ACC112 (cell line): ENCODE measurements at regions not wholly inside any gene's neighbourhood (a gene's known extent, or its start where the extent isn't known, plus 50 kb on each side); places are given as distances from the start of the nearest gene placed in this dataset.
A peak's percentile ranks its signal among the peaks of the same experiment; 100 is the strongest.

ENCODE experiments used
- H2AFZ ChIP-seq: fragments of 200-600 bp; sonication (generic); one replicate; pipeline ENCODE4 v1.6.0; 2017; ENCODE audit warnings: antibody characterized with exemption, low read length; ENCODE audit not compliant: unreplicated experiment
- H3K27ac ChIP-seq: fragments of 200-600 bp; sonication (generic); 2 replicates; pipeline ENCODE4 v1.5.1; 2014; ENCODE audit warnings: low read depth, mild to moderate bottlenecking, antibody characterized with exemption, low read length, moderate library complexity
- H3K27me3 ChIP-seq: fragments of 200-600 bp; sonication (generic); 2 replicates; pipeline ENCODE4 v1.6.1; 2014; ENCODE audit warnings: mild to moderate bottlenecking, antibody characterized with exemption, low read length, moderate library complexity, mixed read lengths; ENCODE audit not compliant: insufficient read depth
- H3K36me3 ChIP-seq: fragments of 200-600 bp; sonication (generic); 2 replicates; pipeline ENCODE4 v1.6.1; 2016; ENCODE audit warnings: mild to moderate bottlenecking, antibody characterized with exemption, low read length, moderate library complexity, mixed read lengths; ENCODE audit not compliant: insufficient read depth
- H3K4me1 ChIP-seq: fragments of 200-600 bp; sonication (generic); one replicate; pipeline ENCODE4 v1.6.1; 2016; ENCODE audit warnings: low read length, mixed read lengths; ENCODE audit not compliant: insufficient read depth, unreplicated experiment, control insufficient read depth
- H3K4me3 ChIP-seq: fragments of 200-600 bp; sonication (generic); 2 replicates; pipeline ENCODE4 v1.5.1; 2014; ENCODE audit warnings: mild to moderate bottlenecking, low read depth, low read length
- H3K79me2 ChIP-seq: fragments of 200-600 bp; sonication (generic); one replicate; pipeline ENCODE4 v1.6.0; 2016; ENCODE audit warnings: low read length; ENCODE audit not compliant: control insufficient read depth, unreplicated experiment, insufficient read depth

GRCh38 chr3:106582151-106582550 lies 713.3 kb upstream of the CBLB start:
- Histone ChIP-seq H3K27me3 (no peaks in the 10 kb centered on the region), H3K36me3 (no peaks in the 10 kb centered on the region), H2AFZ (no peak overlapping the region), H3K4me3 (no peak overlapping the region), H3K27ac (no peak overlapping the region), H3K79me2 (no peaks in the 10 kb centered on the region), H3K4me1 (peaks cover 12% of the 10 kb centered on the region)

- no peaks in the 10 kb centered on the region for H3K4me1 ChIP-seq
- H3K79me2 ChIP-seq = no peaks in the 10 kb centered on the region
- no peak overlapping the region for H3K4me3 ChIP-seq
- no peaks in the 10 kb centered on the region for H3K36me3 ChIP-seq
- H3K27ac ChIP-seq = no peak overlapping the region
- no peak overlapping the region for H2AFZ ChIP-seq
- H3K27me3 ChIP-seq = no peaks in the 10 kb centered on the region
These were observed 718.7 kb upstream of the CBLB start for GRCh38 chr3:106587551-106587950.

- Histone ChIP-seq H3K27ac (no peak overlapping the region), H3K4me1 (no peaks in the 10 kb centered on the region)
These were observed 719.9 kb upstream of the CBLB start for GRCh38 chr3:106588739-106589138.

GRCh38 chr3:106589311-106589942 lies 720.6 kb upstream of the CBLB start:
- Histone ChIP-seq H3K27me3 (no peaks in the 10 kb centered on the region), H3K27ac (no peak overlapping the region), H3K4me1 (no peaks in the 10 kb centered on the region), H3K36me3 (no peaks in the 10 kb centered on the region), H3K79me2 (no peaks in the 10 kb centered on the region), H3K4me3 (no peak overlapping the region), H2AFZ (no peak overlapping the region)

More at GRCh38 chr3:106588739-106589138, 719.9 kb upstream of the CBLB start:
- Histone ChIP-seq H3K4me3 (no peak overlapping the region), H2AFZ (no peak overlapping the region), H3K79me2 (no peaks in the 10 kb centered on the region), H3K27me3 (no peaks in the 10 kb centered on the region), H3K36me3 (no peaks in the 10 kb centered on the region)

GRCh38 chr3:106590216-106590615 lies 721.4 kb upstream of the CBLB start:
- H3K4me1 ChIP-seq = no peaks in the 10 kb centered on the region
- H3K27ac ChIP-seq = no peak overlapping the region
- H2AFZ ChIP-seq = no peak overlapping the region
- no peaks in the 10 kb centered on the region for H3K27me3 ChIP-seq
- no peak overlapping the region for H3K4me3 ChIP-seq
- no peaks in the 10 kb centered on the region for H3K36me3 ChIP-seq
- no peaks in the 10 kb centered on the region for H3K79me2 ChIP-seq

GRCh38 chr3:106593381-106593780 lies 724.6 kb upstream of the CBLB start:
- Histone ChIP-seq H3K79me2 (no peaks in the 10 kb centered on the region), H3K27me3 (no peaks in the 10 kb centered on the region), H3K4me3 (no peak overlapping the region), H3K36me3 (no peaks in the 10 kb centered on the region), H2AFZ (no peak overlapping the region), H3K27ac (no peak overlapping the region), H3K4me1 (no peaks in the 10 kb centered on the region)

GRCh38 chr3:106609666-106610301 lies 741.0 kb upstream of the CBLB start:
- Histone ChIP-seq H3K4me1 (peaks cover 33% of the 10 kb centered on the region), H2AFZ (peak overlapping the region; percentile 71), H3K4me3 (no peak overlapping the region), H3K27ac (peak overlapping the region; percentile 42), H3K27me3 (no peaks in the 10 kb centered on the region), H3K36me3 (peaks cover 6% of the 10 kb centered on the region), H3K79me2 (no peaks in the 10 kb centered on the region)

GRCh38 chr3:106610362-106610959 lies 741.6 kb upstream of the CBLB start:
- H3K27me3 ChIP-seq = no peaks in the 10 kb centered on the region
- H3K4me1 ChIP-seq = peaks cover 33% of the 10 kb centered on the region
- no peaks in the 10 kb centered on the region for H3K79me2 ChIP-seq
- H3K4me3 ChIP-seq = peak overlapping the region; percentile 58
- peak overlapping the region; percentile 32 for H2AFZ ChIP-seq
- peaks cover 6% of the 10 kb centered on the region for H3K36me3 ChIP-seq
- peak overlapping the region; percentile 67 for H3K27ac ChIP-seq

GRCh38 chr3:106611116-106611515 lies 742.3 kb upstream of the CBLB start:
- H3K4me3 ChIP-seq = peak overlapping the region; percentile 58
- peaks cover 6% of the 10 kb centered on the region for H3K36me3 ChIP-seq
- no peaks in the 10 kb centered on the region for H3K27me3 ChIP-seq
- H2AFZ ChIP-seq = no peak overlapping the region
- no peaks in the 10 kb centered on the region for H3K79me2 ChIP-seq
- peak overlapping the region; percentile 67 for H3K27ac ChIP-seq
- peaks cover 34% of the 10 kb centered on the region for H3K4me1 ChIP-seq

GRCh38 chr3:106611841-106612240 lies 743.0 kb upstream of the CBLB start:
- H3K27ac ChIP-seq = peak overlapping the region; percentile 67
- no peaks in the 10 kb centered on the region for H3K27me3 ChIP-seq
- no peaks in the 10 kb centered on the region for H3K79me2 ChIP-seq
- H2AFZ ChIP-seq = peak overlapping the region; percentile 59
- peaks cover 41% of the 10 kb centered on the region for H3K4me1 ChIP-seq
- peaks cover 6% of the 10 kb centered on the region for H3K36me3 ChIP-seq
- H3K4me3 ChIP-seq = no peak overlapping the region

GRCh38 chr3:106616556-106616955 lies 747.7 kb upstream of the CBLB start:
- peaks cover 6% of the 10 kb centered on the region for H3K36me3 ChIP-seq
- H3K27me3 ChIP-seq = no peaks in the 10 kb centered on the region
- H3K4me1 ChIP-seq = peaks cover 30% of the 10 kb centered on the region
- peak overlapping the region; percentile 67 for H3K27ac ChIP-seq
- H2AFZ ChIP-seq = peak overlapping the region; percentile 69
- H3K4me3 ChIP-seq = no peak overlapping the region
- no peaks in the 10 kb centered on the region for H3K79me2 ChIP-seq
